HFFc6 (cell line): ENCODE measurements at regions not wholly inside any gene's neighbourhood (a gene's known extent, or its start where the extent isn't known, plus 50 kb on each side); places are given as distances from the start of the nearest gene placed in this dataset.

Experiments
- DNase-seq: peaks from one replicate; pipeline ENCODE4 v3.0.0-alpha.2; 2018
- H3K27ac Mint-ChIP-seq: 2 replicates; pipeline ENCODE4 v1.8.0; 2020; ENCODE audit warnings: mild to moderate bottlenecking, mixed read lengths
- H3K27me3 Mint-ChIP-seq: 2 replicates; pipeline ENCODE4 v1.8.0; 2021; ENCODE audit warnings: mild to moderate bottlenecking, moderate library complexity, mixed read lengths; ENCODE audit not compliant: insufficient read depth
- H3K36me3 Mint-ChIP-seq: 2 replicates; pipeline ENCODE4 v1.8.0; 2021; ENCODE audit warnings: low read depth, mixed read lengths
- H3K4me1 Mint-ChIP-seq: 2 replicates; pipeline ENCODE4 v1.8.0; 2020; ENCODE audit warnings: low read depth, mixed read lengths
- H3K4me3 Mint-ChIP-seq: 2 replicates; pipeline ENCODE4 v1.8.0; 2020; ENCODE audit warnings: mild to moderate bottlenecking, moderate library complexity, mixed read lengths
- H3K9me3 Mint-ChIP-seq: 2 replicates; pipeline ENCODE4 v1.8.0; 2020; ENCODE audit warnings: mild to moderate bottlenecking, mixed read lengths
- CTCF ChIP-seq: fragments of 200-600 bp; sonication (generic); IDR thresholded peaks from 2 replicates; pipeline ENCODE4 v1.5.0; 2021; ENCODE audit warnings: antibody characterized with exemption, mild to moderate bottlenecking

- Mint-ChIP-seq H3K4me1 (no peaks in the 10 kb centered on the region), H3K27me3 (peaks cover 1% of the 10 kb centered on the region; the same call in 1 of the 2 replicates), H3K27ac (no peak overlapping the region), H3K9me3 (peaks cover 7% of the 10 kb centered on the region; the same call in 1 of the 2 replicates), H3K4me3 (no peak overlapping the region), H3K36me3 (no peaks in the 10 kb centered on the region)
- DNase-seq: no peak
- no peak for TF ChIP-seq CTCF
Observed at GRCh38 chr6:84390851-84391250, 163.4 kb upstream of the CEP162 start.

GRCh38 chr6:84390334-84390733 lies 162.9 kb upstream of the CEP162 start:
- Mint-ChIP-seq H3K9me3 (peaks cover 7% of the 10 kb centered on the region; the same call in 1 of the 2 replicates), H3K4me3 (no peak overlapping the region), H3K27me3 (peaks cover under 1% of the 10 kb centered on the region; the same call in 1 of the 2 replicates), H3K36me3 (no peaks in the 10 kb centered on the region), H3K4me1 (no peaks in the 10 kb centered on the region), H3K27ac (no peak overlapping the region)
- DNase-seq: no peak
- no peak for TF ChIP-seq CTCF

GRCh38 chr6:84379142-84379541 lies 151.7 kb upstream of the CEP162 start:
- Mint-ChIP-seq H3K4me3 (no peak overlapping the region), H3K9me3 (no peaks in the 10 kb centered on the region), H3K36me3 (no peaks in the 10 kb centered on the region), H3K27me3 (peaks cover 2% of the 10 kb centered on the region; the same call in 1 of the 2 replicates), H3K4me1 (no peaks in the 10 kb centered on the region), H3K27ac (no peak overlapping the region)
- no peak for DNase-seq
- no peak for TF ChIP-seq CTCF

- H3K4me1 Mint-ChIP-seq: no peaks in the 10 kb centered on the region
- H3K27me3 Mint-ChIP-seq: no peaks in the 10 kb centered on the region
- H3K36me3 Mint-ChIP-seq: no peaks in the 10 kb centered on the region
- H3K9me3 Mint-ChIP-seq: no peaks in the 10 kb centered on the region
- H3K27ac Mint-ChIP-seq: no peak overlapping the region
- no peak overlapping the region for H3K4me3 Mint-ChIP-seq
- no peak for TF ChIP-seq CTCF
- DNase-seq: no peak
Observed at GRCh38 chr6:84372290-84372689, 144.8 kb upstream of the CEP162 start.

- Mint-ChIP-seq H3K27ac (no peak overlapping the region), H3K27me3 (no peaks in the 10 kb centered on the region), H3K9me3 (no peaks in the 10 kb centered on the region), H3K36me3 (no peaks in the 10 kb centered on the region), H3K4me3 (no peak overlapping the region), H3K4me1 (no peaks in the 10 kb centered on the region)
- TF ChIP-seq CTCF: no peak
- no peak for DNase-seq
Observed at GRCh38 chr6:84371681-84372080, 144.2 kb upstream of the CEP162 start.
